Right lobe of liver (tissue), 6 donors: ENCODE measurements at regions not wholly inside any gene's neighbourhood (a gene's known extent, or its start where the extent isn't known, plus 50 kb on each side); places are given as distances from the start of the nearest gene placed in this dataset.

Experiments used
- ATAC-seq, 4 donors: fragments of 200-7000 bp; cut with Tn5 transposase; one replicate each; pipeline ENCODE4 v1.9.1; 2020; ENCODE audit warnings: mild to moderate bottlenecking in 4 of 4, moderate library complexity in 4 of 4
- DNase-seq, 3 donors: peaks; one replicate each; pipeline ENCODE4 v3.0.0-alpha.2; 2020
- H3K27ac ChIP-seq, 3 donors: fragments of 200-600 bp; one replicate each; pipeline ENCODE4 v1.8.0; 2022
- H3K27me3 ChIP-seq, 2 donors: fragments of 200-600 bp; one replicate each; pipeline ENCODE4 v1.8.0; 2022
- H3K36me3 ChIP-seq, 4 donors: fragments of 200-600 bp; sonication (generic) in 1 of 4; one replicate each; pipeline versions ENCODE4 v1.5.1 to v1.8.0; 2017 to 2022; ENCODE audit warnings: control low read depth in 1 of 4
- H3K4me1 ChIP-seq, 4 donors: fragments of 200-600 bp; sonication (generic) in 1 of 4; one replicate each; pipeline versions ENCODE4 v1.5.1 to v1.8.0; 2017 to 2022; ENCODE audit warnings: control low read depth in 1 of 4
- H3K4me3 ChIP-seq, 3 donors: fragments of 200-600 bp; one replicate each; pipeline ENCODE4 v1.8.0; 2022
- H3K9me3 ChIP-seq, 4 donors: fragments of 200-600 bp; sonication (generic) in 1 of 4; one replicate each; pipeline versions ENCODE4 v1.5.1 to v1.8.0; 2017 to 2022; ENCODE audit warnings: control low read depth in 1 of 4
- POLR2A ChIP-seq: fragments of 450-650 bp; IDR thresholded peaks from one replicate; pipeline ENCODE4 v1.6.1; 2017; ENCODE audit warnings: antibody characterized with exemption, mild to moderate bottlenecking
- WGBS: methylation state at CpG from one replicate; pipeline ENCODE4 v1.1.6; 2018; ENCODE audit warnings: low coverage, low lambda C conversion rate; ENCODE audit not compliant: insufficient coverage; ENCODE audit errors: missing lambda C conversion rate; 5-methylcytosine and 5-hydroxymethylcytosine counted together
- intact Hi-C, 2 donors: fragments of 100-400 bp; cut with DNase I; formaldehyde crosslinking; loops; one replicate each; pipeline versions ENCODE4 v1.11.2 to v1.14.1; 2022
- TF ChIP-seq, protein P1 (sequence below), 4 donors: fragments of 200-600 bp in 3 of 4; fragments of 450-650 bp in 1 of 4; IDR thresholded peaks; one replicate each; pipeline versions ENCODE4 v1.5.1 to v1.8.0; 2016 to 2022; ENCODE audit warnings: antibody characterized with exemption in 4 of 4, mild to moderate bottlenecking in 2 of 4
- donor health status: DM: no; HTN: yes; CAD: no.
- donor health status: DM: no; HTN: no; CAD: no.
- donor health status: DM: no; HTN: no; CAD: no.
- donor health status: DM: no; HTN: yes; CAD: no.
- donor health status: DM: no; HTN: yes; CAD: no.

DNA sequence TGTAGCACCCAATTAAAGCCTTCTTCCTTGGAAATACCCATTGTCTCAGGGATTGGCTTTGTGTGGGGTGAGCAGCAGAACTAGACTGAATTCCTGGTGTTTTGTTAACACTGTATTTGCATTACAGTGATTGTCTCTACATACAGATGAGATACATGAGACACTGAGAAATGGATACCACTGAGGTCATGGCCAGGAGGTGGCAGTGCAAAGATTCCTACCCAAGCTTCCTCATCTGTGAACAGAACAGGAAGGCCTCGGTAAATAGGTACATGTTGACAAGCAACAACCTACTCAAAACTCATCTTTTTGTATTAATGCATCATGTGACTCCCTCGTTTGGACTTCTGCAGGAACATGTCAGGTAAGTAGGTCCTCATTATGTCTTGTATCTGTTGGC, 445.8 kb upstream of the RGPD4 start:
- intact Hi-C loops = no loop called here
- H3K27ac ChIP-seq = no peak overlapping the region
- no peaks in the 10 kb centered on the region for H3K27me3 ChIP-seq
- ATAC-seq = no peak
- H3K4me1 ChIP-seq = no peaks in the 10 kb centered on the region
- WGBS = 17% methylated on average over 2 of the region's 2 CpGs
- no peaks in the 10 kb centered on the region for H3K36me3 ChIP-seq
- TF ChIP-seq, protein P1, sequence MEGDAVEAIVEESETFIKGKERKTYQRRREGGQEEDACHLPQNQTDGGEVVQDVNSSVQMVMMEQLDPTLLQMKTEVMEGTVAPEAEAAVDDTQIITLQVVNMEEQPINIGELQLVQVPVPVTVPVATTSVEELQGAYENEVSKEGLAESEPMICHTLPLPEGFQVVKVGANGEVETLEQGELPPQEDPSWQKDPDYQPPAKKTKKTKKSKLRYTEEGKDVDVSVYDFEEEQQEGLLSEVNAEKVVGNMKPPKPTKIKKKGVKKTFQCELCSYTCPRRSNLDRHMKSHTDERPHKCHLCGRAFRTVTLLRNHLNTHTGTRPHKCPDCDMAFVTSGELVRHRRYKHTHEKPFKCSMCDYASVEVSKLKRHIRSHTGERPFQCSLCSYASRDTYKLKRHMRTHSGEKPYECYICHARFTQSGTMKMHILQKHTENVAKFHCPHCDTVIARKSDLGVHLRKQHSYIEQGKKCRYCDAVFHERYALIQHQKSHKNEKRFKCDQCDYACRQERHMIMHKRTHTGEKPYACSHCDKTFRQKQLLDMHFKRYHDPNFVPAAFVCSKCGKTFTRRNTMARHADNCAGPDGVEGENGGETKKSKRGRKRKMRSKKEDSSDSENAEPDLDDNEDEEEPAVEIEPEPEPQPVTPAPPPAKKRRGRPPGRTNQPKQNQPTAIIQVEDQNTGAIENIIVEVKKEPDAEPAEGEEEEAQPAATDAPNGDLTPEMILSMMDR (IDR thresholded peaks at IDR 0.05) = no peak
- TF ChIP-seq POLR2A = no peak
- H3K4me3 ChIP-seq = no peak overlapping the region
- no peaks in the 10 kb centered on the region for H3K9me3 ChIP-seq
- DNase-seq = no peak

DNA sequence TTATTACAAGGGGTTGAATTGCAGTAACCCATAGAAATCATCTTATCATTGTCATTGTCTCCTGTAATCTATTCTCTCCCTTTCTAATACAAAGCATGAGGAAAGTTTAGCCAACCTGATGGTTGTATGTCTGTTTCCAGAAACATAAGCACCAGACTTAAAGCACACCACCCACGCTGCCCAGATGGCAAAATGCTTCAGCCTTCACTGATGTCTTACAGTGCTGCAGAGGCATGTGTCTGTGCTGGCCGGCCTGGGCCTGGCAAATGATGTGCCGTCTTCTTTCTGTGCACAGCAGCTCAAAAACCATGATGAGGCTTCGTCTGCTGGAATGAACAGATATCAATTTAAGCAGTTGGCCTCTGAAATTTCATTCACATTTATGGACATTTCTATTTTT, 443.0 kb upstream of the RGPD4 start:
- H3K27me3 ChIP-seq = no peaks in the 10 kb centered on the region
- WGBS = 15% methylated on average over 4 of the region's 4 CpGs
- DNase-seq (no peak), ATAC-seq (no peak)
- H3K4me1 ChIP-seq = no peaks in the 10 kb centered on the region
- H3K9me3 ChIP-seq = no peaks in the 10 kb centered on the region
- intact Hi-C loops = no loop called here
- H3K4me3 ChIP-seq = no peak overlapping the region
- TF ChIP-seq POLR2A = no peak
- TF ChIP-seq, protein P1 (IDR thresholded peaks at IDR 0.05) = no peak
- H3K36me3 ChIP-seq = no peaks in the 10 kb centered on the region
- H3K27ac ChIP-seq = no peak overlapping the region

DNA sequence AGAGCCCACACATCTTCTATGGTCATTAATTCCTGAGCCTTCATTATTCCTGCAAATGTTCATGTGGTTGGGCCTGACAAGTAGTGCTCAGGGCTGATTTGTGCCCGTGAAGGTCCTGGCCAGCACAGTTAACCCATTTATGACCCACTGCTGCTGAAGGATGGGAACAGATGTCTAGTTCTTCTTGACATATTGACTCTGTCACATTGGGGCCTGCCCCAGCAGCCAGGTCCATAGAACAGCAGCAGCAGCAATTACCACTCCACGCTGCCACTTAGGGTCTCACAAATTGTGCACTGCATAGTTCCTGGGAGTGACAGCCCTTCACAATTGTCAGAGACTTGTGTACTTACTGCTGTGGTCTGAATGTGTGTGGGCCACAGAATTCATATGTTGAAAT, 442.3 kb upstream of the RGPD4 start:
- TF ChIP-seq, protein P1 (IDR thresholded peaks at IDR 0.05) = no peak
- TF ChIP-seq POLR2A = no peak
- DNase-seq (no peak), ATAC-seq (no peak)
- H3K27me3 ChIP-seq = no peaks in the 10 kb centered on the region
- WGBS = 35% methylated on average over 2 of the region's 2 CpGs
- intact Hi-C loops = no loop called here
- H3K36me3 ChIP-seq = no peaks in the 10 kb centered on the region
- no peak overlapping the region for H3K27ac ChIP-seq
- H3K4me3 ChIP-seq = no peak overlapping the region
- no peaks in the 10 kb centered on the region for H3K9me3 ChIP-seq
- H3K4me1 ChIP-seq = no peaks in the 10 kb centered on the region

DNA sequence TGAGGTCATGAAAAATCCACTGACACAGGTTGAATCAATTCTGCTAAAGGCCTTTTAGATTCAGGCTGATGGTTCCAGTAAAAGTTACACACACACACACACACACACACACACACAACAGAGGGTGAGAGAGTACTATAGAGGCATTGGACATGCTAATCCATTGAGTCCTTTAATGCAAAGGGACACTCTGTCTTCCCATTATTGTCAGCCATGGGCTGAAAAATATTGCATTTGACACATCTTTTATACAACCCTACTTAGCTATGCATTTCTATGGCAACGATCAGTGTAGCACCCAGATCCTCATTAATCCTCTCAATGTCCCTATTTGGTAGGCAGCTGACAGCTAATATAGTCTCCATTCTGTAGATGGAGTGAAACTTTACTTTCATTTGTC, 440.8 kb upstream of the RGPD4 start:
- intact Hi-C loops = no loop called here
- no peaks in the 10 kb centered on the region for H3K36me3 ChIP-seq
- H3K4me1 ChIP-seq = no peaks in the 10 kb centered on the region
- H3K9me3 ChIP-seq = no peaks in the 10 kb centered on the region
- WGBS = 60% methylated on average over 1 of the region's 1 CpG
- H3K27me3 ChIP-seq = no peaks in the 10 kb centered on the region
- no peak for ATAC-seq
- no peak for DNase-seq
- H3K27ac ChIP-seq = no peak overlapping the region
- no peak overlapping the region for H3K4me3 ChIP-seq
- TF ChIP-seq, protein P1 (IDR thresholded peaks at IDR 0.05) = no peak
- TF ChIP-seq POLR2A = no peak

DNA sequence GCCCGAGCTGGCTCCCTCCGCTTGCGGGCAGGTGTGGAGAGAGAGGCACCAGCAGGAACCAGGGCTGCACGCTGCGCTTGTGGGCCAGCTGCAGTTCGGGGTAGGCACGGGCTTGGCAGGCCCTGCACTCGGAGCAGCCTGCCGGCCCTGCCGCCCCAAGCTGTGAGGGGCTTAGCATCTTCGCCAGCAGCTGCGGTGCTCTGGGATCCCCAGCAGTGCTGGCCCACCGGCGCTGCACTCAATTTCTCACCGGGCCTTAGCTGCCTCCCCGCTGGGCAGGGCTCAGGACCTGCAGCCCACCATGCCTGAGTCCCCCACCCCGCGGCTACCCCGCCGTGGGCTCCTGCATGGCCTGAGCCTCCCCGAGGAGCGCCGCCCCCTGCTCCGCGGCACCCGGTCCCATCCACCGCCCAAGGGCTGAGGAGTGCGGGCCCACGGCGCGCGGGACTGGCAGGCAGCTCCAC, 434.4 kb upstream of the RGPD4 start:
- 100% methylated on average over 6 of the region's 32 CpGs for WGBS
- Histone ChIP-seq H3K4me1 (no peaks in the 10 kb centered on the region), H3K9me3 (no peaks in the 10 kb centered on the region), H3K4me3 (no peak overlapping the region), H3K36me3 (no peaks in the 10 kb centered on the region), H3K27me3 (no peaks in the 10 kb centered on the region), H3K27ac (no peak overlapping the region)
- ATAC-seq (no peak), DNase-seq (no peak)
- intact Hi-C loops = no loop called here
- TF ChIP-seq POLR2A = no peak
- TF ChIP-seq, protein P1 (IDR thresholded peaks at IDR 0.05) = no peak
